Astrocyte of the spinal cord (primary cell): ENCODE measurements at regions not wholly inside any gene's neighbourhood (a gene's known extent, or its start where the extent isn't known, plus 50 kb on each side); places are given as distances from the start of the nearest gene placed in this dataset.
A peak's percentile ranks its signal among the peaks of the same experiment; 100 is the strongest.
"Not testable (repeated sequence)": the region's sequence is repeated elsewhere in the genome, so short reads cannot be mapped to it uniquely, and the experiment has no call there.

Experiments
- DNase-seq: peaks from one replicate; pipeline ENCODE4 v3.0.0; 2011; ENCODE audit warnings: low read depth, low spot score
- H3K4me3 ChIP-seq: 2 replicates; pipeline ENCODE4 v1.5.1; 2011; ENCODE audit warnings: low read depth, mild to moderate bottlenecking, low read length, moderate library complexity
- in situ Hi-C: cut with HindIII; loops from 2 replicates; pipeline ENCODE4 v1.10.0; 2017; ENCODE audit warnings: low sequenced_read_pairs
- TF ChIP-seq, protein P1 (sequence below): IDR thresholded peaks from 2 replicates; pipeline ENCODE4 v1.5.1; 2012; ENCODE audit warnings: low read depth, mild to moderate bottlenecking, low read length, inconsistent platforms

DNA sequence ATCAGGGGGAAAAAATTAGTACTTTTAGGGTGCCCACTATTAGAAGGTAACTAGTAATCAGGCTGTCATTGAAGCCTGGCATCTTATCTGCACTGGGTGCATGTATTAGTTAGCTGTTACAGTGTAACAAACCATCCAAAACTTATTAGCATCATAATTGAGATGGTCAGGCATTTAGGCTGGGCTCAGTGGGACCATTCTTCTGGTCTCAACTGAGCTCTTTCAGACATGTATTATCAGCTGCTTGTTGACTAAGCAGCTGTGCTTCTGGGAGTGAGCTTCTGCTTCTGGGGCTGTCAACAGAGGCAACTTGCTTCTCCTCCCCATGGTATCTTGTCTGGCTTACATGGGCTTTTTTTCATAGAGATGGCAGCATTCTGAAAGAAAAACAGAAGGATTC lies 154.0 kb upstream of the ZNF92 start:
- TF ChIP-seq, protein P1, sequence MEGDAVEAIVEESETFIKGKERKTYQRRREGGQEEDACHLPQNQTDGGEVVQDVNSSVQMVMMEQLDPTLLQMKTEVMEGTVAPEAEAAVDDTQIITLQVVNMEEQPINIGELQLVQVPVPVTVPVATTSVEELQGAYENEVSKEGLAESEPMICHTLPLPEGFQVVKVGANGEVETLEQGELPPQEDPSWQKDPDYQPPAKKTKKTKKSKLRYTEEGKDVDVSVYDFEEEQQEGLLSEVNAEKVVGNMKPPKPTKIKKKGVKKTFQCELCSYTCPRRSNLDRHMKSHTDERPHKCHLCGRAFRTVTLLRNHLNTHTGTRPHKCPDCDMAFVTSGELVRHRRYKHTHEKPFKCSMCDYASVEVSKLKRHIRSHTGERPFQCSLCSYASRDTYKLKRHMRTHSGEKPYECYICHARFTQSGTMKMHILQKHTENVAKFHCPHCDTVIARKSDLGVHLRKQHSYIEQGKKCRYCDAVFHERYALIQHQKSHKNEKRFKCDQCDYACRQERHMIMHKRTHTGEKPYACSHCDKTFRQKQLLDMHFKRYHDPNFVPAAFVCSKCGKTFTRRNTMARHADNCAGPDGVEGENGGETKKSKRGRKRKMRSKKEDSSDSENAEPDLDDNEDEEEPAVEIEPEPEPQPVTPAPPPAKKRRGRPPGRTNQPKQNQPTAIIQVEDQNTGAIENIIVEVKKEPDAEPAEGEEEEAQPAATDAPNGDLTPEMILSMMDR = no peak
- in situ Hi-C loops = no loop called here
- H3K4me3 ChIP-seq = no peak overlapping the region
- DNase-seq = no peak

DNA sequence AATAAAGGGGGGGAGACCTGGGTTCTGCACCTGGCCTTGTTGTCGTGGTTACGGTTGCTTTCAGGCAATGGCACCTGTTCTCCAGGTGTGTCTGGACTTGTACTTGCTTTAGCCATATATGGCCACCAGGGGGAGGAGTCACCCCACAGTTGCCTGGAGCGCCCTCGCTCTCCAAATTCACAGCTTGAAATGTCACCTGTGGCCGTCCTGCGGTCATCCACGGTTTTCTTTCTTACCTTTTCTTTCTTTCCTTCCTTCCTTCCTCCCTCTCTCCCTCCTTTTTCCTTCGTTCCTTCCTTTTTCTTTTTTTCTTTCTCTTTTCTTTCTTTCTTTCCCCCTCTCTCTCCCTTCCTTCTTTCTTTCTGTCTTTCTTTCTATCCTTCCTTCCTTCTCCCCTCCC lies 157.2 kb upstream of the ZNF92 start:
- DNase-seq = peak; percentile 32
- no peak overlapping the region for H3K4me3 ChIP-seq
- TF ChIP-seq, protein P1 = peak; percentile 70
- in situ Hi-C loops = no loop called here

DNA sequence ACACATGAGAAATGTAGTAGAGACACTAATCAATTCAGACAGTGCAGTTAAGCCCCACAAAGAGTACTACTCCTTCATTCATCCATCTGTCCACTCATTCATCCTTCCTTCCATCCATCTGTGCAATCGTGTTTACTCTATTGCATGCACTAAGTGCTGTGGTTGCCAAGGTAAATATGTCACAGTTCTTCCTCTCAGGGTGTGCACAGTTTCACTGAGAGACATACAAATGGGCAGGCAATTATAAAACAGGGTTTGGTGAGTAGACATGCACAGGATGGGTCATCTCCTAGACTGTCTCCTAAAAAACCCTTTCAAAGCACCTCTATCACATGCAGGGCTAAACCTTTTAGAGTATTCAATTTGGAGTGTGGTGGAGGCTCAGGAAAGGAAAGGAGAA lies 160.4 kb upstream of the ZNF92 start:
- in situ Hi-C loops, DNase-seq, H3K4me3 ChIP-seq: not testable (repeated sequence)

DNA sequence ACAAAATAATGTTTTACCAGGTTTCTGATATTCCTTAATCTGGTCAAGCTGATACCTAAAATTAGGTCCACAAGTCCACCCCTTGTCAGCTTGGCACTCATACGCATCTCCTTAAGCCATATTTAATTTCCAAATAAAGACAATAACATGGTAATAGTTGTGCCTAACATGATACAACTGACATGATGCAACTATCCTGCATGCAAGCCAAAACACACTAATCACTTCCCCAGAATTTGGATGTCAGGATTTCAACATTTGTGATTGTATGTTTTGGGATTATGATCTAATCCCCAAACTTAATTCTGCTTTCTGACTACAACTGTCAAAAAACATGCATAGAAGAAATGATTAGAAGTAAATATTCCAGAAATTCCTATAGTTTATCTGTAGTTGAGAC lies 174.4 kb upstream of the ZNF92 start:
- DNase-seq, H3K4me3 ChIP-seq, in situ Hi-C loops: not testable (repeated sequence)

DNA sequence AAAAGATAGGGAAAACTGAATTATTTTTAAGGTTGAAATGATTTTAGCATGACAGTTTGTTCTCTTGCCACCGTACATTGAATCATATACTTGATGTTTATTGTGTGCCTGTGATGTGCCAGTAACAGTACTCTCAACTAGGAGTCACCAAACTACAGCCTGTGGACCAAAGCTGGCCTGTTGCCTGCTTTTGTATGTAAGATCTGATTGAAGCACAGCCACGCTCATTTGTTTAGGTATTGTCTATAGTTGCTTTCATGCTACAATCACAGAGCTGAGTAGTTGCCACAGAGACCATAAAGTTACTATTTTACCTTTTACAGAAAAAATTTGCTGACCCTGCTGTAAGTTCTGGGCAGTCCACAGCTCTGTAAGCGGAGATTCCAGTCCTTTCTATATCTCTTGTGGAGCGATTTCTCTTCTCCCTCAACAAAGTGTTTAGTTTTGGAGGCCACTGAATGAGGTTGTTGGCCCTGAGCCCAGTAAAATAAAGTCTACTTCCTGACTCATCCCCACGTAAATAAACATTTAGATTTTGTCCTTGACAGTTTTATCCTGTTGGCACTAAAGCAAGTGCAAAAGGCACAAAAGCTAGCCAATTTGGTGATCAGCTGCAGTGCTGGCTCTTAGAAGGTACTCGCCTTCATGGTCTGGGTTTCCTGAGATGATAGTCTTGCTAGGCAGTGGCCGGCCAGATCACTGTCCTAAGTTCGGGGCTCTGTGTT lies 180.2 kb upstream of the ZNF92 start:
- DNase-seq, H3K4me3 ChIP-seq, in situ Hi-C loops: not testable (repeated sequence)

DNA sequence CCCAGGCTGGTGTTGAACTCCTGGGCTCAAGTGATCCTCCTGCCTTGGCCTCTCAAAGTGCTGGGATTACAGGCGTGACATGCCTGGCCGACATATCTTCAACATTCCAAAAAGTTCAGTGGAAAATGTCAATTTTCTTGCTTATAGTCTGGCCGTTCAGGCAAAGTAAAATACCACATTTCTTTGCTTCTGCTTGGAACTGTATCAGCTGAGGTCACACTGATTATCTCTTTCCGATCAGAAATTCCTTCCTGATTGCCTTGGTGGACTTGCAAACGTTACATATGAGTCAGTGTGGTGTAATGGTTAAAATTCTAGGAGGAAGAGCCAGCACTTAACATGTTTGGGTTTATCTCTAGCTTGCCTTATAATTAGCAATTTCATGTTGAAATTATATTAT lies 170.6 kb upstream of the ERV3-1 start:
- H3K4me3 ChIP-seq, DNase-seq, in situ Hi-C loops: not testable (repeated sequence)

DNA sequence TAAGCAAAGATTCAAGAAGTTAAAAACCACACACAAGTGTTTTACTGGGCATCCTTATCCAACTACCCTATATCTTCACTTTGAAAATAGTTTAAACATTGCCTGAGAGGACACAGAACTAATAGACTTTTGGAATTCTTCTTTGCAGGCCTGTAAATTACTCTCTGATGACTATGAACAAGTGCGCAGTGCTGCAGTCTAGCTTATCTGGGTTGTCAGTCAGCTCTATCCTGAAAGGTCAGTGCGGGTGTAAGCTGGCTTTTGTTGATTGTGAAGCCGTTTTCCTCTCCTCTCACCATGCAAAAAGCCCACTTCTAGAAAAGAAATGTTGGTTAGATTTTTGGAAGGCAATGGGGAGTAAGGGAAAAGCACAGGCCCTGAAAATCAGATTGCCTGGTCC lies 143.6 kb upstream of the ERV3-1 start:
- DNase-seq, H3K4me3 ChIP-seq, in situ Hi-C loops: not testable (repeated sequence)

DNA sequence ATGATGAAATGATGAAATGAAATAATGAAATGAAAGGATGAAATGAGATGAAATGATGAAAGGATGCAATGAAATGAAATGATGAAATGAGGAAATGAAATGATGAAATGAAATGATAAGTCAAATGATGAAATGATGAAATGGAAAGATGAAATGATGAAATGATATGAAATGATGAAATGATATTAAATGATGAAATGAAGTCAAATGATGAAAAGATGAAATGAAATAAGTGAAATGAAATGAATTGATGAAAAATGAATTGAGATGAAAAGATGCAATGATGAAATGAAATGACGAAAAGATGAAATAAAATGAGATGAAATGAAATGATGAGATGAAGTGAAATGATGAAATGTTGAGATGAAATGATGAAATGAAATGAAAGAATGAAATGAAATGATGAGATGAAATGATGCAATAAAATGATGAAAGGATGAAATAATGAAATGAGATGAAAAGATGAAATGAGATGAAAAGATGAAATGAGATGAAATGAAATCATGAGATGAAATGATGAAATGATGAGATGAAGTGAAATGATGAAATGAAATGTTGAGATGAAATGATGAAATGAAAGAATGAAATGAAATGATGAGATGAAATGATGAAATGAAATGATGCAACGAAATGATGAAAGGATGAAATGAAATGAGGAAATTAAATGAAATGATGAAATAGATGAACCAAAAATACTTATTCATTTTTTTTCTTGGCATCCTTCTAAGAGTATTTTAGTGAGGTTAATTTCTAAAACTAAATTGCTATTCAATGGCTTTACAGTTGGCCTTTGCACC lies 139.8 kb upstream of the ERV3-1 start:
- in situ Hi-C loops, DNase-seq, H3K4me3 ChIP-seq: not testable (repeated sequence)

DNA sequence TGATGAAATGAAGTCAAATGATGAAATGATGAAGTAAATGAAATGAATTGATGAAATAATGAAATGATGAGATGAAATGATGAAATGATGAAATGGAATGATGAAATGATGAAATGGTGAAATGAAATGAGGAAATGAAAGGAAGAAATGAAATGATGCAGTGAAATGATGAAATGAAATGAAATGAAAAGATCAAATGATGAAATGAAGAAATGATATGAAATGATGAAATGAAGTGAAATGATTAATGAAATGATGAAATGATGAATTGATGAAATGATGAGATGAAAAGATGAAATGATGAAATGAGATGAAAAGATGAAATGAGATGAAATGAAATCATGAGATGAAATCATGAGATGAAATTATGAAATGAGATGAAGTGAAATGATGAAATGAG lies 139.2 kb upstream of the ERV3-1 start:
- in situ Hi-C loops, DNase-seq, H3K4me3 ChIP-seq: not testable (repeated sequence)

DNA sequence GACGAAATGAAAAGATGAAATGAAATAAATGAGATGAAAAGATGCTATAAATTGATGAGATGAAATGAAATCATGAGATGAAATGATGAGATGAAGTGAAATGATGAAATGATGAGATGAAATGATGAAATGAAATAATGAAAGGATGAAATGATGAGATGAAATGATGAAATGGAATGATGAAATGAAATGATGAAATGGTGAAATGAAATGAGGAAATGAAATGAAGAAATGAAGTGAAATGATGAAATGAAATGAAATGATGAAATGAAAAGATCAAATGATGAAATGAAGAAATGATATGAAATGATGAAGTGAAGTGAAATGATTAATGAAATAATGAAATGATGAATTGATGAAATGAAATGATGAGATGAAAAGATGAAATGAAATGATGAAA lies 138.5 kb upstream of the ERV3-1 start:
- DNase-seq, in situ Hi-C loops, H3K4me3 ChIP-seq: not testable (repeated sequence)

DNA sequence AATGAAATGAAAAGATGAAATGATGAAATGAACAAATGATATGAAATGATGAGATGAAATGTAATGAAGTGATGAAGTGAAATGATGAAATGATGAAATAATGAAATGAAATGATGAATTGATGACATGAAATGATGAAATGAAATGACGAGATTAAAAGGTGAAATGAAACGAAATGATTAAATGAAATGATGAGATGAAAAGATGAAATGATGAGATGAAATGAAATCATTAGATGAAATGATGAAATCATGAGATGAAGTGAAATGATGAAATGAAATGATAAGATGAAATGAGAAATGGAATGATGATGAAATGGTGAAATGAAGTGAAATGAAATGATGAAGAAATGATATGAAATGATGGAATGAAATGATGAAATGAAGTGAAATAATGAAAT lies 138.1 kb upstream of the ERV3-1 start:
- in situ Hi-C loops, DNase-seq, H3K4me3 ChIP-seq: not testable (repeated sequence)

DNA sequence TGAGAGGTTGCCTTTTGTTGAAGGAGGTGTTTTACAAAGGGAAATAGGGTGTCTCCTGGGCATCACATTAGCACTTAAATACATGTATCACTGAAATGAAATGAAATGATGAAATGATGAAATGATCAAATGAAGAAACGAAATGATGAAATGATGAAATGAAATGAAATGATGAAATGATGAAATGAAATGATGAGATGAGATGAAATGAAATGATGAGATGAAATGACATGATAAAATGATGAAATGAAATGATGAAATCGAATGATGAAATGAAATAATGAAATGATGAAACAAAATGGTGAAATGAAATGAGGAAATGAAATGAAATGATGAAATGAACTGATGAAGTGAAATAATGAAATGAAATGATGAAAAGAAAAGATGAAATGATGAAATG lies 137.6 kb upstream of the ERV3-1 start:
- H3K4me3 ChIP-seq, in situ Hi-C loops, DNase-seq: not testable (repeated sequence)

DNA sequence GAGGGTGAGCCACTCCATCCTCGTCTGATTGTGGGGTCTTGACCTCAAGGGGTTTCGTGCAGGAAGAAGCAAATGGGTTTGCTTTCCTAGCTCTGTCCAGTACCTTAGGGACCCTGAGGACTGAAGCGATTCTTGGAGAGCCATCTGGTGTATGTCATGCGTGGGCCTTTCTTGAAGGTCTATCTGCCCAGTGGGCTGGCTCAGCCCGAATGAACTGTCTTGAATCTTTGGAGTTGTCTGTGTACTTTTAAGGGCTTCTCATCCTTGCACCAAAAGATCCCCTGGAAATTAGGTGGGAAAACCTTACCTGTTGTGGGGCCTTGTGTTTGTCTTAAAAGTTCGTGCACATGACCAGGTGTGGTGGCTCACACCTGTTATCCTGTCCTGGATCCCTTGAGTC lies 135.4 kb upstream of the ERV3-1 start:
- in situ Hi-C loops, DNase-seq, H3K4me3 ChIP-seq: not testable (repeated sequence)

DNA sequence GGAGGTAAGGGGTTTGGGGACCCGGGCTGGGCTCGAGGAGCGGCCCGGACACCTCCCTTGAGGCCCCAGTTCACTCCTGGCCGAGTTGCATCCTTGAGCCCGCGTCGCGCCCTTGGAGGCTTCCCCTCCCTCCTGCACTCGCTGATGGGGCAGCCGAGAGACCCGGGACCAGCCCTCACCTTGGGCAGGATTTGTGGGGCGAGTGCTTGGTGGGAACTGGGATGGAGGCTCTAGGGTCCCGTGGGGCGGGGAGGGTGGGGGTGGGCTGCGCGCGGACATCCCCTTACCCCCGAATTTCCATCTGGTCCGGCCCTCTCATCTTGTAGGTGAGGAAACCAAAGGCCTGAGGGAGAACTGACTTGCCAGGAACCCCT lies 134.9 kb upstream of the ERV3-1 start:
- in situ Hi-C loops, DNase-seq, H3K4me3 ChIP-seq: not testable (repeated sequence)

DNA sequence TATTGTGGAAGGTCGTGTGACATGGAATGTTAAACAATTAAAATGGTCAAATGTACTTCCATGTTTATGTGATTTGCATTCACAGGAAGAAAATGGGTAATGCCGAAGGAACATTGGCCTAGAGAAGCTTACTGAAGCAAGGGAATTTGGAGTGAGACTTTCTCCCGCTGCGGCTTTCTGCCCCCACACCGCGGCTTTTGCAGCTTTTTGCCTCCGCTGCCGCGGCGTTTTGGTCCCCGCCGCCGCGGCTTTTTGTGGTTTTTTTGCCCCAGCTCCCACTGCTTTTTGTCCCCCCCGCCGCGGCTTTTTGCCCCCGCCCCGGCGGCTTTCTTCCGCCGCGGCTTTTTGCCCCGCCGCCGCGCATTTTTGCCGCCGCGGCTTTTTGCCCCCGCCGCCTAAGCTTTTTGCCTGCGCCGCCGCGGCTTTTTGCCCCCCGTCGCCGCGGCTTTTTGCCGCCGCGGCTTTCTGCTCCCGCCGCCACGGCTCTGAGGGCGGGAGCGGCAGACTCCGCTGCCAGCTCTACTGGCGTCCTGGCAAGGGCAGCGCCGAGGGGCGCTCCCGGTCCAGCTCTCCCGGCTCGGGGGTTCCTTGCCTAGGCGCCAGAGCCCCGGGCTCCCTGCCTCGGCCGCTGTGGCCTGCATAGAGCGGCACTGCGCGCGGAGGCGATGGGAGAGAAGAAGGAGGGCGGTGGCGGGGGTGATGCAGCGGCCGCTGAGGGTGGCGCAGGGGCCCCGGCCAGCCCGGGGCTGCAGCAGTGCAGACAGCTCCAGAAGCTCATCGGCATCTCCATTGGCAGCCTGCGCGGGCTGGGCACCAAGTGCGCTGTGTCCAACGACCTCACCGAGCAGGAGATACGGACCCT lies 134.3 kb upstream of the ERV3-1 start:
- DNase-seq, in situ Hi-C loops, H3K4me3 ChIP-seq: not testable (repeated sequence)
